ENCODE measurements at regions not wholly inside any gene's neighbourhood (a gene's known extent, or its start where the extent isn't known, plus 50 kb on each side); places are given as distances from the start of the nearest gene placed in this dataset.

DNA sequence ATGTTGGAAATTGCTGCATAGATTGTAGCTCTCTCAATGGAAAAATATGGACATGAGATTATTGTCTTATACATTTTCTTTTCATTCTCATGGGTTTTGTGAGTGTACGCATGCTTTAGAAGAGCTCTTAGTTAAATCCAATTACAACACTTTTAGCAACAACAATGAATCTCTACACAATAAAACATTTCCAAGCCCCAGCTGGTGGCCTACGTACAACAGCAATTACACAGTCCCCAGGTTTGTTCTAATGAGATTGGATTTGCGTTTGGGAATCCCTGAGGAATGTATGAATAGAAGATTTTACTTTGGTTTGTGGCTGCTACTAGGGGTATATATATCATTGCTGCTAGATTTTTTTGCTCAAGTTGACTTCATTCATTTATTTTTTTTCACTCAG, 98.6 kb downstream of the FHDC1 start:
- Mint-ChIP-seq H3K27me3 (peaks cover 8% of the 10 kb centered on the region), H3K4me1 (no peaks in the 10 kb centered on the region), H3K4me3 (no peak overlapping the region), H3K9me3 (ENCODE audit: low read depth) (peaks cover 5% of the 10 kb centered on the region), H3K27ac (no peak overlapping the region), H3K36me3 (ENCODE audit: low read depth) (peaks cover 1% of the 10 kb centered on the region)
- POLR2A ChIA-PET, result no interaction called here
- DNase-seq, result no peak
- intact Hi-C loops (cut with DNase I, micrococcal nuclease), result no loop called here
- no peak for ATAC-seq
- CTCF ChIA-PET, result no interaction called here

DNA sequence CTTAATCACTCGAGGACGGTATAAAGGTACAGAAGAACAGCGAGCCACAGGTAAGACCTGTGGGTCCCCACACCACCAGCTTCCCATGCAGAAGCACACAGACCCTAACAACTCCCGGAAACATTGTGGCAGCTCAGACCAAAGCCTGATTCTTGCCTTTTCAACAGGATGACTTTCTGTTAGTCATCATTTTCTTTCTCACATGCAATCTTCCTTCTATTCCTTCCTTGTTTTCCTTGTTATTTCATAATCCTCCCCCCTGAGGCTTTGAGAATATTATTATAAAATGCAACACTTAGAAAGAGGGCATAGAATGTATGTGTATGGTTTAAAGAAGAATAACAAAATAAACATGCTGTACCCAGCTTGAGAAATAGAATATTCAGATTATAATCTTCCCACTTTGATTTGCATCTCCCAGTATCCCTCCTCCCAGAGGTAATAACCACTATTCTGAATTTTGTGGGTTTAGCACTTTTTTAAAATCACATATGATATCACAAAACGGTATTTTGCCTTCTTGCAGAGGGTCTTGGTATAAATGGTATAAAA, 100.9 kb downstream of the FHDC1 start:
- no peak for DNase-seq
- H3K27ac Mint-ChIP-seq, result no peak overlapping the region
- no peak for ATAC-seq
- H3K36me3 Mint-ChIP-seq (ENCODE audit: low read depth), result no peaks in the 10 kb centered on the region
- H3K9me3 Mint-ChIP-seq (ENCODE audit: low read depth), result no peaks in the 10 kb centered on the region
- CTCF ChIA-PET, result no interaction called here
- peaks cover 12% of the 10 kb centered on the region for H3K27me3 Mint-ChIP-seq
- H3K4me1 Mint-ChIP-seq, result no peaks in the 10 kb centered on the region
- no peak overlapping the region for H3K4me3 Mint-ChIP-seq
- intact Hi-C loops (cut with DNase I, micrococcal nuclease), result no loop called here
- POLR2A ChIA-PET, result interaction anchor here (0.6 kb wide), 1 partner anchor 99 kb away, joined by 4 read pairs; no protein-coding TSS in a partner anchor

DNA sequence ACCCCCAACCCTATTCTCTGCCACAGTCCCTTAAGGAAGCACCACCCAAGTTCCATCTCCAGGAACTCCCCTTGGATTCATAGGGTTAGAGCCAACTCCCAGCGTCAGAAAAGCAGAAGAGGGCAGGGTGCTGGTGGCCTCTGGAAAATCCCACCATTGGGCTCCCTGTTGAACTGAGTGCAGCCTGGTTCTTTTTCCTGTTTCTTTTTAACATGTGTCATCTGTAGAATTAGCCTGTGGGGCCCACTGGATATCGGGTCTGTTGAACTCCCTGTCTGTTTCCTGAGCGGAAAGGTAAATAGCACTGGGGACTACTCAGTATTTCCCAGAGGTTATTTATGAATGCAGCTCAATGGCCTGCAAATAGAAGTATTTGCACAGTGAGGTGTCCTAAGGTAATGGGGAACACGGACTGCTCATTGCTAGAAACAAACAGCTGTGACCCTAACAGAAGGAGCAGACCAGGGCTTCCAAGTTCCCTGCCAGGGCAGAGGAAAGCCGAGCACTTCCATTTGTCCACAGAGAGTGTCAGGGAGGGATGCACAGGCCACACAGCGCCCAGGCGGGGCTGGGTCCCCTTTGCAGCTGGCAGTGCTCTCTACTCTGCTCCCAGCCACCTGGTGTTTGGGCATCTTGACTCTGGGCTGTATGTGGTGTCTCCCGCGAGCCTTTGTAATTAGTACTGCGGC, 102.6 kb downstream of the FHDC1 start:
- DNase-seq (no peak), ATAC-seq (no peak)
- Mint-ChIP-seq H3K27ac (no peak overlapping the region), H3K4me3 (no peak overlapping the region), H3K27me3 (peaks cover 12% of the 10 kb centered on the region), H3K4me1 (no peaks in the 10 kb centered on the region), H3K36me3 (ENCODE audit: low read depth) (no peaks in the 10 kb centered on the region), H3K9me3 (ENCODE audit: low read depth) (no peaks in the 10 kb centered on the region)
- ChIA-PET POLR2A (interaction anchor here (1.0 kb wide), 1 partner anchor 38 kb away, joined by 3 read pairs; no protein-coding TSS in a partner anchor), CTCF (no interaction called here)
- intact Hi-C loops (cut with DNase I, micrococcal nuclease), result no loop called here

DNA sequence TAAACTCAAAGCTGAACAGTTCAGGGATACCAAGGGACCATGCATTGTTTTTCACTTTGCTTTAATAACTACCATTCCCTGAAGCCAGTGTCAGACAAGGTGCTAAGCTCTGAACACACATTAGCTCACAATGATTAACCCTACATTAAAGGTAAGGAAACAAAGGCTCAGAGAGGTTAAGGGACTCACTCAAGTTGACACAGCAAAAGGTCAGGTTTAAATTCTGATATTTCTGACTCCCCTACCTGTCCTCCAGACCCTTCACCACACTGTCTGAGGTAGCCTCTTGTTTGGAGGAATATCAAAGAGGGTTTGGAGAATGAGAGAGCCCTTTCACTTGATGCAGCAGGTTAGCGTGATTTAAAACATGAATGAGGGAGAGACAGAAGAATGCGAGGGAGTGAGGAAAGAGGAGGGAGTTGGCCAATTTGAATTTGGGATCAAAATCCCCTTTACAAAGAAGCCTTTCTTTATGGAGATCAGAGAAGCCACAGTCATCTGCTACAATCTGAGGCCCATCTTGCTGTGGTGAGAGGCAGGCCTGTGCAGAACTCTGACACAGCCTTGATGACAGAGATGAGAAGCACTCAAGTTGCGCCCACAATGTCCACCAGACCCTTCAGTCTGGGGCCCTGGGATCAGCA, 103.5 kb downstream of the FHDC1 start:
- POLR2A ChIA-PET, result interaction anchor here (1.0 kb wide), 1 partner anchor 39 kb away, joined by 3 read pairs; no protein-coding TSS in a partner anchor
- DNase-seq (no peak), ATAC-seq (no peak)
- Mint-ChIP-seq H3K27ac (no peak overlapping the region), H3K27me3 (peaks cover 14% of the 10 kb centered on the region), H3K9me3 (ENCODE audit: low read depth) (no peaks in the 10 kb centered on the region), H3K36me3 (ENCODE audit: low read depth) (no peaks in the 10 kb centered on the region), H3K4me1 (no peaks in the 10 kb centered on the region), H3K4me3 (no peak overlapping the region)
- CTCF ChIA-PET, result no interaction called here
- intact Hi-C loops (cut with DNase I, micrococcal nuclease), result no loop called here

DNA sequence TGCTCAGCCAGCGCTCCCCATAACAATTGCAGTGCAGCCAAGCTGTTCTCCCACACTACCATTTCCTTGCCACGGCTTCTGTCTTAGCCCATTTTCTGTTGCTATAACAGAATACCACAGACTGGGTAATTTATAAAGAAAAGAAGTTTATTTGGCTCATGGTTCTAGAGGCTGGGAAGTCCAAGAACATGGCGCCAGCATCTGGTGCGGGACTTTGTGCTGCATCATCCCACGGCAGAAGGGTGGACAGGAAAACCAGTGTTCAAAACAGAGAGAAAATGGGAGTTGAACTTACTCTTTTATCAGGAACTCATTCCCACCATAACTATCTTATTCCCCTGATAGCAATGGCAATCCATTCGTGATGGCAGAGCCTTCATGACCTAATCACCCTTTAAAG, 104.6 kb downstream of the FHDC1 start:
- POLR2A ChIA-PET, result no interaction called here
- Mint-ChIP-seq H3K36me3 (ENCODE audit: low read depth) (no peaks in the 10 kb centered on the region), H3K27ac (no peak overlapping the region), H3K4me1 (no peaks in the 10 kb centered on the region), H3K4me3 (no peak overlapping the region), H3K27me3 (peaks cover 15% of the 10 kb centered on the region), H3K9me3 (ENCODE audit: low read depth) (no peaks in the 10 kb centered on the region)
- CTCF ChIA-PET, result no interaction called here
- no peak for DNase-seq
- intact Hi-C loops (cut with DNase I, micrococcal nuclease), result no loop called here
- no peak for ATAC-seq

DNA sequence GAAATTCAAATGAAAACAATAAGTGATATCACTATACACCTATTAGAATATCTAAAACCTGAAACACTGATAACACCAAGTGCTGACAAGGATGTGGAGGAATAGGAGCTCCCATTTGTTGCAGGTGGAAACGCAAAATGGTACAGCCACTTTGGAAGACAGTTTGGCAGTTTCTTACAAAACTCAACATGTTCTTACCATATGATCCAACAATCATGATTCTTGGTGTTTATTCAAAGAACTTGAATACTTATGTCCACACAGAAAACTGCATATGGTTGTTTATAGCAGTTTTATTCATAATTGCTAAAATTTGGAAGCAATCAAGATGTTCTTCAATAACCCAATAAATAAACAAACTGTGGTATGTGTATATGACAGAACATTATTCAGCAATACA, 107.9 kb downstream of the FHDC1 start:
- Mint-ChIP-seq H3K27me3 (peaks cover 8% of the 10 kb centered on the region), H3K27ac (no peak overlapping the region), H3K9me3 (ENCODE audit: low read depth) (no peaks in the 10 kb centered on the region), H3K36me3 (ENCODE audit: low read depth) (no peaks in the 10 kb centered on the region), H3K4me1 (no peaks in the 10 kb centered on the region), H3K4me3 (no peak overlapping the region)
- POLR2A ChIA-PET, result no interaction called here
- CTCF ChIA-PET, result no interaction called here
- ATAC-seq (no peak), DNase-seq (no peak)
- intact Hi-C loops (cut with DNase I, micrococcal nuclease), result no loop called here

DNA sequence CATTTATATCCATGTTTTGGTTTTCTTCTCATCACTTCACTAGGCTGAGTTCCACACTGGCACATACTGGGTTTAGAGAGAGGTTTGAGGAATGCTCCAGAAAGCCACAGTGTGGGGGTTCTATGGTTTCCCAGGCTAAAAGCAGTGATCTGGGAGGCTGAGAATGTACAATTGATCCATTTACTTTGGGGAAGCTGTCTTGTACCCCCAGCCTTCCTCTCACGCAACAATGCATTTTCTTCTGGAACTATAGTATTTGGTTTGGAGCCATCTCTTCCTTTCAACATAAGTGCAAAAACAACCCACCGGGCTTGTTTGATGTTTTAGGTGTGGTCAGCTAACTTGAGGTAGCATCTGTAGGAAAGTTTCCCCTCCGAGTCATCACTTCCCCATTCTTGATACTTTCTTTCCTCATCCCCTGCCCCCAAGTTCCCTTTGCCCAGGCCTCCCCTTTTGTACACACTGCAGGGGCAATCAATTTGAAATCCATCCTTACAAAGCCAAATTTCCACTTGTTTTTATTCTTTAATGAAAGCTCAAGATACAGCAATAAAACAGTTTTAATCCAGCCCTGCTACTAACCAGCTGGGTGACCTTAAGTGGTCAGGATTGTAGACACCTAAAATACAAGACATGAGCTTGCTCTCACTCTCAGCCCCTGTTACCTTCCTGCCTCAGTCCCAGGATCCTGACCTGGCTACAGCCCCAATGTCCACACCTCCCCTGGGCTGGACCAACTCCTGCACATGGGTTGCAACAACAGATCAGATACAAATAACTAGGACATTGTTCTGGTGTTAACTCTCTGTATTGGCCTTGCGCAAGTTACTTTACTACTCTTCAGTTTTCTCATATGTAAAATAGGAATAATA, 109.2 kb downstream of the FHDC1 start:
- H3K36me3 Mint-ChIP-seq (ENCODE audit: low read depth), result no peaks in the 10 kb centered on the region
- DNase-seq, result no peak
- H3K4me1 Mint-ChIP-seq, result no peaks in the 10 kb centered on the region
- H3K9me3 Mint-ChIP-seq (ENCODE audit: low read depth), result no peaks in the 10 kb centered on the region
- intact Hi-C loops (cut with DNase I, micrococcal nuclease), result no loop called here
- no peak overlapping the region for H3K27ac Mint-ChIP-seq
- H3K27me3 Mint-ChIP-seq, result peaks cover 5% of the 10 kb centered on the region
- ChIA-PET POLR2A (no interaction called here), CTCF (no interaction called here)
- H3K4me3 Mint-ChIP-seq, result no peak overlapping the region
- no peak for ATAC-seq

DNA sequence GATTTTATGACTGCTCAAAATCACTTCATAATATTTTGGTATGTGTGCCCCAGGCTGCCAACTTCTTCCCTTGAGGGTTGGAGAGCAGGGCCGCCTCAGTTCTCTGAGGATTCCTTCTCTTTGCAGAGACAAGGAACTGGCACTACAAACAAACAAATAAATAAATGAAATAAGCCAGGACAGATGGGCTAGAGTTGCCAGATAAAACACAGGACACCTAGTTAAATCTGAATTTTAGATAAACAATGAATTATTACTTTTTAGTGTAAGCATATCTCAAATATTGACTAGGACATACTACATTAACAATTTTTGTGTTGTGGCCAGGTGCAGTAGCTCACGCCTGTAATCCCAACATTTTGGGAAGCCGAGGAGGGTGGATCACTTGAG, 122.5 kb downstream of the FHDC1 start:
- H3K4me1 Mint-ChIP-seq, result no peaks in the 10 kb centered on the region
- DNase-seq (no peak), ATAC-seq (no peak)
- H3K27me3 Mint-ChIP-seq, result peaks cover 22% of the 10 kb centered on the region
- no peak overlapping the region for H3K4me3 Mint-ChIP-seq
- intact Hi-C loops (cut with DNase I, micrococcal nuclease), result no loop called here
- ChIA-PET POLR2A (no interaction called here), CTCF (no interaction called here)
- no peaks in the 10 kb centered on the region for H3K9me3 Mint-ChIP-seq (ENCODE audit: low read depth)
- no peak overlapping the region for H3K27ac Mint-ChIP-seq
- H3K36me3 Mint-ChIP-seq (ENCODE audit: low read depth), result no peaks in the 10 kb centered on the region

DNA sequence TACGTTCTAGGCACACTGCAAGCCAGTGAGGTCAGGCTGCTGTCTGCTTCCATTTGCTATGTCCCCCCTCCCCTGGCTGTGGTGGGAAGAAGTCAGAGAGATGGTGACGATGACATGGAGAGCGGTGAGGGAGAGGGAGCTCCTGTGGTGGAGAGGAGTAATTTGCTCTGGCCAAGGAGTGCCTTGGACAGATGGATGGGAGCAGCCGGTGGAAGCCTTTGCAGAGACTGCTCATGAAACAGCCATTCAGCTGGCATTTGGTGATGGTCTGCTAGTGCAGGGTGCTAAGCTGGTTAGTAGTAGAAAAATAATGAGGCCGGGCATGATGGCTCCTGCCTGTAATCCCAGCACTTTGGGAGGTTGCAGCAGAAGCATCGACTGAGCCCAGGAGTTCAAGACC, 124.1 kb downstream of the FHDC1 start:
- no peaks in the 10 kb centered on the region for H3K9me3 Mint-ChIP-seq (ENCODE audit: low read depth)
- H3K27me3 Mint-ChIP-seq, result peaks cover 17% of the 10 kb centered on the region
- H3K36me3 Mint-ChIP-seq (ENCODE audit: low read depth), result no peaks in the 10 kb centered on the region
- H3K4me1 Mint-ChIP-seq, result no peaks in the 10 kb centered on the region
- POLR2A ChIA-PET, result no interaction called here
- H3K4me3 Mint-ChIP-seq, result no peak overlapping the region
- no peak overlapping the region for H3K27ac Mint-ChIP-seq
- CTCF ChIA-PET, result interaction anchor here (0.9 kb wide), 1 partner anchor 68 kb away, joined by 3 read pairs; no protein-coding TSS in a partner anchor
- ATAC-seq, result no peak
- DNase-seq, result no peak
- intact Hi-C loops (cut with DNase I, micrococcal nuclease), result no loop called here

DNA sequence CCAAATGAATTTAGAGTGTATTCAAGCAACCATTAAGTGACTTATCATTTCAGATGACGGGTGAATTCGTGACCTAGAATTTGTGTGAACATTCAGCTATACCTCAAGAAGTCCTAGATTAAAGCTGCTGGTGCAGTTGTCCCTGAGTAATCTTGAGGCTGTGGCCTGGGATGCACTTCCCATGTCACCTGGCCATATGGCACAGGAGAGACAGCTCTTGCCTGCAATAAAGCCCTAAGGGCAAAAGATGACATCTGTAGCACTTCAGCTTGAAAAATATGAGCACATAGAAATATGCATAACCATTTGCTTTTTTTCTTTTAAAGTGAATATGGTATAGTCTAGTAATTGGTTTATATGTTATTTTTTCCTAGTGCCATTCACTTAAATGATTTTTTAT, 125.8 kb downstream of the FHDC1 start:
- no peak overlapping the region for H3K27ac Mint-ChIP-seq
- no peak overlapping the region for H3K4me3 Mint-ChIP-seq
- H3K27me3 Mint-ChIP-seq, result peaks cover 5% of the 10 kb centered on the region
- H3K4me1 Mint-ChIP-seq, result no peaks in the 10 kb centered on the region
- intact Hi-C loops (cut with DNase I, micrococcal nuclease), result no loop called here
- DNase-seq, result no peak
- no peaks in the 10 kb centered on the region for H3K36me3 Mint-ChIP-seq (ENCODE audit: low read depth)
- ChIA-PET CTCF (interaction anchor here (0.8 to 1.0 kb wide), 2 partner anchors 21 to 24 kb away, joined by 3 read pairs; no protein-coding TSS in a partner anchor), POLR2A (no interaction called here)
- H3K9me3 Mint-ChIP-seq (ENCODE audit: low read depth), result no peaks in the 10 kb centered on the region
- no peak for ATAC-seq

DNA sequence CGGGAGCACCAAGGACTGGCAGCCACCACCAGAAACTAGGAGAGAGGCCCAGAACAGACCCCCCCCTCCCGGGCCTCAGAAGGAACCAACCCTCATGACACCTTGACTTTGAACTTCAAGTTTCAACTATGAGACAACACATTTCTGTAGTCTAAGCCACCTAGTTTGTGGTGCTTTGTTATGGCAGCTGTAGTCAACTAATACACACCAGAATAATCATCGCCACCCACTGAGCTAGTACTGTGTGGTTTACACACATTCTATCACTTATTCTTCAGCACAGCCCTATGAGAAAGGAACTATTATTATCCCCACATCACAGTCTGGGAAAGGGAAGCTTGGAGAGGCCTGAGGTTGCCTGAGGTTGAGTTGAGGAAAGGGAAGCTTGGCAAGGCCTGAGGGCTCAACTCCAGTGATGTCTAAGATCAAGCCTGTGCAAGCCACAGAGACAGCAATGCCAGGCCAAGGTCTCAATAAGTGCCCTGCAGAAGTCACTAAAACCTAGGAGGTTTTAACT, 126.6 kb downstream of the FHDC1 start:
- Mint-ChIP-seq H3K9me3 (ENCODE audit: low read depth) (no peaks in the 10 kb centered on the region), H3K27me3 (no peaks in the 10 kb centered on the region), H3K27ac (no peak overlapping the region), H3K4me1 (no peaks in the 10 kb centered on the region), H3K4me3 (no peak overlapping the region), H3K36me3 (ENCODE audit: low read depth) (no peaks in the 10 kb centered on the region)
- intact Hi-C loops (cut with DNase I, micrococcal nuclease), result no loop called here
- no peak for DNase-seq
- ATAC-seq, result no peak
- CTCF ChIA-PET, result interaction anchor here (1.0 kb wide), 1 partner anchor 20 kb away, joined by 3 read pairs; no protein-coding TSS in a partner anchor
- POLR2A ChIA-PET, result interaction anchor here (0.9 kb wide), 1 partner anchor 8 kb away, joined by 4 read pairs; no protein-coding TSS in a partner anchor
